ENCODE measurements at regions not wholly inside any gene's neighbourhood (a gene's known extent, or its start where the extent isn't known, plus 50 kb on each side); places are given as distances from the start of the nearest gene placed in this dataset.

DNA sequence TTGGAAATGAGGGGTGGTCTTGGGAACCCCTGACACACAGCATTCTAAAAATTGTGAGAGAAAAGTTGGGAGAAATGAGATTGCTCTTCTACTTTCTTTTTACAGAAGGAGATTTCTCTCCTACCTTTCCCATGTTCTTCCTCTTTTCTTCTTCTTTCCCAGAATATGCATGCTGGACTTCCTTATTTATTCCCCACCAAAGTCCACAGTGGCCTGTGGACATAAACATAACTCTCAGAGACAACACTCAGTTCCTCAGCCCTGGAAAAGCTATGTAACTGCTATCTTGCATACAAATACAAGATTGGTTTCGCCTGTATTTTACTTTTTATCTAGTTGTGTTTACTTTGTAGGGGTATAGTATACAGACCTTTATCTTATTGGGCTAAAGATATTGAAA is 54.6 kb upstream of the C1GALT1 start:
- DNase-seq (no peak), ATAC-seq (no peak)
- TF ChIP-seq POLR2A (IDR thresholded peaks at IDR 0.05) = no peak
- TF ChIP-seq, protein P1, sequence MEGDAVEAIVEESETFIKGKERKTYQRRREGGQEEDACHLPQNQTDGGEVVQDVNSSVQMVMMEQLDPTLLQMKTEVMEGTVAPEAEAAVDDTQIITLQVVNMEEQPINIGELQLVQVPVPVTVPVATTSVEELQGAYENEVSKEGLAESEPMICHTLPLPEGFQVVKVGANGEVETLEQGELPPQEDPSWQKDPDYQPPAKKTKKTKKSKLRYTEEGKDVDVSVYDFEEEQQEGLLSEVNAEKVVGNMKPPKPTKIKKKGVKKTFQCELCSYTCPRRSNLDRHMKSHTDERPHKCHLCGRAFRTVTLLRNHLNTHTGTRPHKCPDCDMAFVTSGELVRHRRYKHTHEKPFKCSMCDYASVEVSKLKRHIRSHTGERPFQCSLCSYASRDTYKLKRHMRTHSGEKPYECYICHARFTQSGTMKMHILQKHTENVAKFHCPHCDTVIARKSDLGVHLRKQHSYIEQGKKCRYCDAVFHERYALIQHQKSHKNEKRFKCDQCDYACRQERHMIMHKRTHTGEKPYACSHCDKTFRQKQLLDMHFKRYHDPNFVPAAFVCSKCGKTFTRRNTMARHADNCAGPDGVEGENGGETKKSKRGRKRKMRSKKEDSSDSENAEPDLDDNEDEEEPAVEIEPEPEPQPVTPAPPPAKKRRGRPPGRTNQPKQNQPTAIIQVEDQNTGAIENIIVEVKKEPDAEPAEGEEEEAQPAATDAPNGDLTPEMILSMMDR (IDR thresholded peaks at IDR 0.05 in 4 of 5, conservative IDR thresholded peaks at IDR 0.05 in 1 of 5) = no peak
- in situ Hi-C loops (cut with MboI; ENCODE audit: low sequenced_read_pairs in 4 of 4) = no loop called here
- no peaks in the 10 kb centered on the region for H3K4me1 ChIP-seq
- intact Hi-C loops (cut with DNase I; ENCODE audit: low total_unique reads) = no loop called here
- no peaks in the 10 kb centered on the region for H3K27me3 ChIP-seq
- H3K4me3 ChIP-seq = no peak overlapping the region
- no peaks in the 10 kb centered on the region for H3K9me3 ChIP-seq
- no peak overlapping the region for H3K27ac ChIP-seq
- H3K36me3 ChIP-seq = no peaks in the 10 kb centered on the region

DNA sequence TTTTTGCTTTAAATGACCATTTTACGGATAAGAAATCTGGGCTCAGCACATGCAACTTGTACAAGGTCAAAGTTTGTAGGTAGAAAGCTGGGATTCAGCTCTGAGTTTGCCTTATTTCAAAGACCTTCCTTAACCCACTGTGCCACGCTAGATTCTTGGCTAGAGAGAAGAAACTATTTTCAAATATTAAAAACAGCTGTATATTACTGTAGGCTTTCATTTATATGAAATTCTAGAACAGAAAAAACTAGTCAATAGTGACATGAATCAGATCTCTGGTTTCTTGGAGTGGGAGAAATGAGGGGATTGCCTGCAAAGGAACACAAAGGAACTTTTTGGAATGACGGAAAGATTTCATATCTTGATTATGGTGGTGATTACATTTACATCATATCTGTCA is 53.0 kb upstream of the C1GALT1 start:
- Histone ChIP-seq H3K27me3 (no peaks in the 10 kb centered on the region), H3K9me3 (no peaks in the 10 kb centered on the region), H3K36me3 (no peaks in the 10 kb centered on the region), H3K27ac (no peak overlapping the region), H3K4me3 (no peak overlapping the region), H3K4me1 (no peaks in the 10 kb centered on the region)
- TF ChIP-seq, protein P1 (IDR thresholded peaks at IDR 0.05 in 4 of 5, conservative IDR thresholded peaks at IDR 0.05 in 1 of 5) = no peak
- no peak for TF ChIP-seq POLR2A (IDR thresholded peaks at IDR 0.05)
- DNase-seq (no peak), ATAC-seq (no peak)
- intact Hi-C loops (cut with DNase I; ENCODE audit: low total_unique reads) = no loop called here
- in situ Hi-C loops (cut with MboI; ENCODE audit: low sequenced_read_pairs in 4 of 4) = no loop called here

DNA sequence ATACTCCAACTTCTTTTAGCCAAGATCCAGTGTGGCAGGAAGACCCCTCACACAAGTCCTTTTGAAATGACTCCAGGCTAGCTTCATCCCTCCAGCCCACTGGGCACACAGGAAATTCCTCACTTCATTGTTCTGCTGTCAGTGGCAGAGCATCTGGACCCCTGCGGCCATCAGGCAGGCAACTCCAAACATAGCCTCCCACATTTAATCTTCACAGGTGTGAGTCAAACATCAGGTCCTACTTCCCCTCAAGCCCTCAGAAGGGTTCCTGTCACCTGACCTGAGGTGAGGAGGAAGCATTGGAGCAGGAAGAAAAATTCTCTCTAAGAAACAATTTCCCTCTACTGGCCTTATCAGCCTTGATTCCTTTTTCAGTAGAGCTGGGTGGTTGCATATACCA is 51.1 kb upstream of the C1GALT1 start:
- DNase-seq (no peak), ATAC-seq (no peak)
- in situ Hi-C loops (cut with MboI; ENCODE audit: low sequenced_read_pairs in 4 of 4) (no loop called here), intact Hi-C loops (cut with DNase I; ENCODE audit: low total_unique reads) (no loop called here)
- no peak for TF ChIP-seq POLR2A (IDR thresholded peaks at IDR 0.05)
- TF ChIP-seq, protein P1 (IDR thresholded peaks at IDR 0.05 in 4 of 5, conservative IDR thresholded peaks at IDR 0.05 in 1 of 5) = no peak
- Histone ChIP-seq H3K4me3 (no peak overlapping the region), H3K27ac (no peak overlapping the region), H3K27me3 (no peaks in the 10 kb centered on the region), H3K9me3 (no peaks in the 10 kb centered on the region), H3K36me3 (no peaks in the 10 kb centered on the region), H3K4me1 (no peaks in the 10 kb centered on the region)

Small RNA genes lying in the stretch of these regions (microRNA-seq; reads per million reads assigned to microRNA genes)
- gene MIR3683 (ENCODE audit: borderline replicate concordance in 2 of 2) = 0 reads per million in 2 donors

All from gastrocnemius medialis (tissue), 4 donors.